Vagina (tissue), 2 donors: ENCODE measurements at regions not wholly inside any gene's neighbourhood (a gene's known extent, or its start where the extent isn't known, plus 50 kb on each side); places are given as distances from the start of the nearest gene placed in this dataset.
"Not testable (repeated sequence)": the region's sequence is repeated elsewhere in the genome, so short reads cannot be mapped to it uniquely, and the experiment has no call there.

Source experiments
- DNase-seq, 2 donors: peaks; one replicate each; pipeline ENCODE4 v3.0.0-alpha.2; 2017; ENCODE audit errors: extremely low spot score in 2 of 2
- H3K27ac ChIP-seq: fragments of 200-600 bp; sonication (generic); one replicate; pipeline ENCODE4 v1.5.1; 2019
- H3K27me3 ChIP-seq: fragments of 200-600 bp; sonication (generic); one replicate; pipeline ENCODE4 v1.5.1; 2019
- H3K36me3 ChIP-seq, 2 donors: fragments of 200-600 bp; sonication (generic); one replicate each; pipeline ENCODE4 v1.5.1; 2017 to 2019
- H3K4me1 ChIP-seq: fragments of 200-600 bp; sonication (generic); one replicate; pipeline ENCODE4 v1.5.1; 2019
- H3K4me3 ChIP-seq, 2 donors: fragments of 200-600 bp; sonication (generic); 1 replicate in 1 of 2; 2 replicates in 1 of 2; pipeline ENCODE4 v1.5.1; 2016 to 2019
- H3K9me3 ChIP-seq: fragments of 200-600 bp; sonication (generic); one replicate; pipeline ENCODE4 v1.5.1; 2019
- CTCF ChIP-seq, 3 experiments: fragments of 450-650 bp in 2 of 3; fragments of 200-600 bp in 1 of 3; sonication (generic) in 1 of 3; IDR thresholded peaks; one replicate each; pipeline ENCODE4 v1.5.1; 2017 to 2019; ENCODE audit warnings: antibody characterized with exemption in 3 of 3, mild to moderate bottlenecking in 2 of 3, moderate library complexity in 2 of 3
- POLR2A ChIP-seq, 2 donors: fragments of 450-650 bp; IDR thresholded peaks; one replicate each; pipeline ENCODE4 v1.6.1; 2017; ENCODE audit warnings: antibody characterized with exemption in 2 of 2, mild to moderate bottlenecking in 2 of 2, moderate library complexity in 2 of 2
- POLR2AphosphoS5 ChIP-seq, 2 donors: sonication (generic); formaldehyde crosslinking; IDR thresholded peaks; one replicate each; pipeline ENCODE4 v1.9.0; 2017; ENCODE audit warnings: antibody characterized with exemption in 2 of 2, mild to moderate bottlenecking in 2 of 2, low read depth in 1 of 2; ENCODE audit not compliant: insufficient read depth in 1 of 2
- intact Hi-C: fragments of 100-400 bp; cut with DNase I; formaldehyde crosslinking; loops from one replicate; pipeline ENCODE4 v1.15.1; 2023

- Histone ChIP-seq H3K4me1 (no peaks in the 10 kb centered on the region), H3K4me3 (no peak overlapping the region), H3K27ac (no peak overlapping the region), H3K9me3 (no peaks in the 10 kb centered on the region), H3K27me3 (no peaks in the 10 kb centered on the region), H3K36me3 (no peaks in the 10 kb centered on the region)
- TF ChIP-seq CTCF (IDR thresholded peaks at IDR 0.05) = no peak
- intact Hi-C loops = no loop called here
- DNase-seq = no peak
Measured at GRCh38 chr2:234394450-234394849, 102.4 kb downstream of the ARL4C start.

GRCh38 chr2:234393354-234393753 is 103.5 kb downstream of the ARL4C start:
- no peaks in the 10 kb centered on the region for H3K27me3 ChIP-seq
- no peaks in the 10 kb centered on the region for H3K4me1 ChIP-seq
- H3K27ac ChIP-seq = no peak overlapping the region
- no peak overlapping the region for H3K4me3 ChIP-seq
- TF ChIP-seq CTCF (IDR thresholded peaks at IDR 0.05) = no peak
- TF ChIP-seq POLR2AphosphoS5 (IDR thresholded peaks at IDR 0.05; ENCODE audit: insufficient read depth in 1 of 2, low read depth in 1 of 2) = no peak
- no peak for TF ChIP-seq POLR2A (IDR thresholded peaks at IDR 0.05)
- intact Hi-C loops = no loop called here
- DNase-seq = no peak
- no peaks in the 10 kb centered on the region for H3K9me3 ChIP-seq
- no peaks in the 10 kb centered on the region for H3K36me3 ChIP-seq

- intact Hi-C loops = no loop called here
- Histone ChIP-seq H3K27ac (no peak overlapping the region), H3K4me1 (no peaks in the 10 kb centered on the region), H3K9me3 (no peaks in the 10 kb centered on the region), H3K4me3 (no peak overlapping the region), H3K36me3 (no peaks in the 10 kb centered on the region), H3K27me3 (no peaks in the 10 kb centered on the region)
- DNase-seq = no peak
- no peak for TF ChIP-seq POLR2A (IDR thresholded peaks at IDR 0.05)
Measured at GRCh38 chr2:234392041-234392615, 104.8 kb downstream of the ARL4C start.

- no peak for DNase-seq
- no peak for TF ChIP-seq POLR2AphosphoS5 (IDR thresholded peaks at IDR 0.05; ENCODE audit: insufficient read depth in 1 of 2, low read depth in 1 of 2)
- intact Hi-C loops = no loop called here
- Histone ChIP-seq H3K9me3 (no peaks in the 10 kb centered on the region), H3K4me1 (no peaks in the 10 kb centered on the region), H3K4me3 (no peak overlapping the region), H3K27me3 (no peaks in the 10 kb centered on the region), H3K27ac (no peak overlapping the region), H3K36me3 (no peaks in the 10 kb centered on the region)
Measured at GRCh38 chr2:234391625-234392024, 105.3 kb downstream of the ARL4C start.

GRCh38 chr2:234389661-234390060 is 107.2 kb downstream of the ARL4C start:
- intact Hi-C loops, H3K27ac ChIP-seq, DNase-seq, H3K36me3 ChIP-seq, H3K4me3 ChIP-seq, H3K4me1 ChIP-seq, H3K27me3 ChIP-seq, H3K9me3 ChIP-seq: not testable (repeated sequence)

GRCh38 chr2:234388591-234388990 is 108.3 kb downstream of the ARL4C start:
- Histone ChIP-seq H3K4me1 (no peaks in the 10 kb centered on the region), H3K4me3 (no peak overlapping the region), H3K27me3 (no peaks in the 10 kb centered on the region), H3K36me3 (no peaks in the 10 kb centered on the region), H3K9me3 (no peaks in the 10 kb centered on the region), H3K27ac (no peak overlapping the region)
- TF ChIP-seq POLR2AphosphoS5 (IDR thresholded peaks at IDR 0.05; ENCODE audit: insufficient read depth in 1 of 2, low read depth in 1 of 2) (no peak), CTCF (IDR thresholded peaks at IDR 0.05) (no peak), POLR2A (IDR thresholded peaks at IDR 0.05) (no peak)
- intact Hi-C loops = no loop called here
- no peak for DNase-seq

GRCh38 chr2:234386971-234387370 is 109.9 kb downstream of the ARL4C start:
- Histone ChIP-seq H3K4me1 (no peaks in the 10 kb centered on the region), H3K4me3 (no peak overlapping the region), H3K27ac (no peak overlapping the region), H3K9me3 (no peaks in the 10 kb centered on the region), H3K36me3 (no peaks in the 10 kb centered on the region), H3K27me3 (no peaks in the 10 kb centered on the region)
- intact Hi-C loops = no loop called here
- TF ChIP-seq CTCF (IDR thresholded peaks at IDR 0.05) (no peak), POLR2AphosphoS5 (IDR thresholded peaks at IDR 0.05; ENCODE audit: insufficient read depth in 1 of 2, low read depth in 1 of 2) (no peak), POLR2A (IDR thresholded peaks at IDR 0.05) (no peak)
- no peak for DNase-seq
